ENCODE measurements at regions not wholly inside any gene's neighbourhood (a gene's known extent, or its start where the extent isn't known, plus 50 kb on each side); places are given as distances from the start of the nearest gene placed in this dataset.

DNA sequence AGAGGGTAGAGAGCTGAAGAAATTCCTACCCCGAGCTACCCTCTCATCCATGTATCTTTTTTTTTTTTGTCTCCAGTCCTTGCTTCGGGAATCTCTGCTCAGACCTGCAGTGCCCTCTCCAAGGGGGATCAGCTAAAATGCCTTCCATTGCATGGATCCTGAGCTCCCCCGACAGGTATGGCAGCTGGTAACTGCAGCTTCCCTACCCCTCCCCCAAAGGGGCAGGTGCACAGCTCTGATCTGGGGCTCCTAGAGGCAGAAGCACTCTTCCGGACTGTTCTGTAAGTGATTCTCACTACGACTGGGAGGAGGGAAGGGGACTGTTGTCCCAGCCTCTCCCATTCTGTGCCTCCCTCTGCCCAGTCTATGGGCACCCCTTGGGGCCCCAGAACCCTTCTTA lies 169.6 kb downstream of the MELK start:
- Histone ChIP-seq H3K36me3 (no peaks in the 10 kb centered on the region), H3K9me3 (replicated peaks in 1 of 11) (0 out of 22 replicates have a peak, but pooled peaks cover 0 to 4% (median 0%) of the 10 kb centered on the region in 11 experiments), H3K4me1 (peaks cover 0 to 7% (median 5%) of the 10 kb centered on the region in 10 experiments; a peak in 7 of 20 replicates), H3K27ac (no peak overlapping the region), H4K20me1 (peaks cover 0 to 18% (median 0%) of the 10 kb centered on the region in 11 experiments; a peak in 3 of 22 replicates), H3K4me2 (no peak overlapping the region), H3K9ac (no peak overlapping the region), H3K4me3 (no peak overlapping the region), H3K27me3 (peaks cover 28 to 47% (median 42%) of the 10 kb centered on the region in 11 experiments)
- TF ChIP-seq Cebpa-rat (IDR thresholded peaks at IDR 0.05): no peak

DNA sequence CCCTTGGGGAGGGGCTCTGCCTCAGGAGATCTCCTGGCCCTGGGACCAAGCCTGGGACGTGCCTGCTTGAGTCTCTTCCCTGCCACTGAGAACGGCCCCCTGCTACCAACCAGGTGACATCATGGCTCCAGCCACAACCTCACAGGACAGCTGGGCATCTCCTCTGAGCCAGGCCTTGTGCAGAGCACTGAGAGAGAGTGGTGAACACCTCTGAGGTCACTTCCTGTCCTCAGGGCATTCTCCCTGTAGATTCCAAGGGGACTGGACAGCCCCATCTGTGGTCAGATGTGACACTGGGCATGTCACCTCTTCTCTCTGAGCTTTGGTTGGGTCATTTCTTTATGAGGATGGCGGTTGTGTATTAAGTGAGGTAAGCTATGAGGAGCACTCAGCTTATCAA lies 172.0 kb downstream of the MELK start:
- no peak overlapping the region for H3K4me2 ChIP-seq
- peaks cover 0 to 9% (median 4%) of the 10 kb centered on the region in 10 experiments; a peak in 10 of 20 replicates for H3K4me1 ChIP-seq
- H3K27me3 ChIP-seq: peaks cover 16 to 27% (median 24%) of the 10 kb centered on the region in 11 experiments
- H3K9ac ChIP-seq: no peak overlapping the region
- no peaks in the 10 kb centered on the region for H3K36me3 ChIP-seq
- H3K9me3 ChIP-seq (replicated peaks in 1 of 11): 0 out of 22 replicates have a peak, but pooled peaks cover 0 to 4% (median 0%) of the 10 kb centered on the region in 11 experiments
- H3K27ac ChIP-seq: no peak overlapping the region
- no peak overlapping the region for H3K4me3 ChIP-seq
- no peak for TF ChIP-seq Cebpa-rat (IDR thresholded peaks at IDR 0.05)
- peaks cover 0 to 18% (median 0%) of the 10 kb centered on the region in 11 experiments; a peak in 3 of 22 replicates for H4K20me1 ChIP-seq

DNA sequence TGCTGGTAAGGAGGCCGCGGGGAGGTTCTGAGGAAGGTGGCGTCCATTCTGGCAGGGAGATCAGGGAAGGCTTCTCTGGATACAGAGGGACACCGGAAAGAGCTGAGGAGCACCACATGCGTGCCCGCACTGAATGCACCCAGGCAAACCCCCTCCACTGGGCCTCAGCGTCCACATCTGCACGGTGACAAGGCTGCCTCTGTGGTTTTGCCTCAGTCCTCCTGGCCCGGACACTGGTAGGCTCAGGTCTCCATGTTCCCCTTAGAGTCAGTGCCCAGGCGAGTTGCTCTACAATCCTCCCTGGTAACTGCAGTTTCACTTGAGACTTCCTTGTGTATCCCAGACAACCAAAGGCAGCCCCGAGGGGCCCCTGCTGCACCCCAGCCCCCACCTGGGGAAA lies 173.3 kb downstream of the MELK start:
- Histone ChIP-seq H3K4me1 (peaks cover 0 to 11% (median 4%) of the 10 kb centered on the region in 10 experiments; a peak in 7 of 20 replicates), H3K4me3 (no peak overlapping the region), H3K4me2 (no peak overlapping the region), H3K9ac (no peak overlapping the region), H3K27me3 (peaks cover 3 to 14% (median 11%) of the 10 kb centered on the region in 11 experiments; a peak in 20 of 22 replicates), H3K9me3 (replicated peaks in 1 of 11) (no peaks in the 10 kb centered on the region), H3K27ac (no peak overlapping the region), H4K20me1 (peaks cover 0 to 18% (median 0%) of the 10 kb centered on the region in 11 experiments; a peak in 3 of 22 replicates), H3K36me3 (no peaks in the 10 kb centered on the region)
- TF ChIP-seq Cebpa-rat (IDR thresholded peaks at IDR 0.05): no peak

DNA sequence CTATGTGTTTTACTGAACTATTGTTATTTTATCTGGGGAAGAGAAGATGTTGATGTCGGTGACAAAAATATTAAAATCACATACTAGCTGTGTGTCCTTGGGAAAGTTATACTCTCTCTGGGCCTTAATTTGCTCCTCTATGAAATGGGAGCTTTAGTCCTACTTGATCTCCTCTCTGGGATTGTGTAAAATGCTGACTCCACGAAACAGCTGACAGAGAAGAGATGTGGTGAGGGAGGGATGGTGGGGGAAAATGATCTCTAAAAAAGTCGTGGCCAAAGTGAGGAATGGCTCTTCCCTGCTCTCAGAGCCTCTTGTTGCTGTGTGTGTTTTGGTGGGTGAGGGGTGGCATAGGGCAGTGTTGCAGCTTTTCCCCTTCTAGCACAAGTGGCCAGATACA lies 173.7 kb downstream of the MELK start:
- H3K36me3 ChIP-seq: no peaks in the 10 kb centered on the region

GRCh38 chr9:36748322-36748899 lies 175.7 kb downstream of the MELK start:
- H4K20me1 ChIP-seq: peaks cover 0 to 20% (median 0%) of the 10 kb centered on the region in 11 experiments; a peak in 3 of 22 replicates
- peaks cover 0 to 11% (median 4%) of the 10 kb centered on the region in 10 experiments; a peak in 7 of 20 replicates for H3K4me1 ChIP-seq
- H3K9ac ChIP-seq: no peak overlapping the region
- no peak overlapping the region for H3K4me3 ChIP-seq
- no peak overlapping the region for H3K27ac ChIP-seq
- TF ChIP-seq Cebpa-rat (IDR thresholded peaks at IDR 0.05): no peak
- no peaks in the 10 kb centered on the region for H3K9me3 ChIP-seq (replicated peaks in 1 of 11)
- no peaks in the 10 kb centered on the region; a peak in 1 of 22 replicates for H3K27me3 ChIP-seq
- no peaks in the 10 kb centered on the region for H3K36me3 ChIP-seq
- H3K4me2 ChIP-seq: no peak overlapping the region

More for the DNA sequence above, 173.7 kb downstream of the MELK start:
- no peak overlapping the region for H3K27ac ChIP-seq
- H3K4me1 ChIP-seq: peaks cover 0 to 11% (median 4%) of the 10 kb centered on the region in 10 experiments; a peak in 7 of 20 replicates
- no peak overlapping the region for H3K9ac ChIP-seq
- TF ChIP-seq Cebpa-rat (IDR thresholded peaks at IDR 0.05): no peak
- H3K4me3 ChIP-seq: no peak overlapping the region
- peaks cover 0 to 9% (median 7%) of the 10 kb centered on the region in 11 experiments; a peak in 12 of 22 replicates for H3K27me3 ChIP-seq
- H3K4me2 ChIP-seq: no peak overlapping the region
- no peaks in the 10 kb centered on the region for H3K9me3 ChIP-seq (replicated peaks in 1 of 11)
- H4K20me1 ChIP-seq: peaks cover 0 to 18% (median 0%) of the 10 kb centered on the region in 11 experiments; a peak in 3 of 22 replicates

- Histone ChIP-seq H3K9ac (no peak overlapping the region), H3K9me3 (replicated peaks in 1 of 11) (no peaks in the 10 kb centered on the region), H3K27ac (no peak overlapping the region), H3K4me1 (peaks cover 0 to 11% (median 4%) of the 10 kb centered on the region in 10 experiments; a peak in 7 of 20 replicates), H3K27me3 (no peaks in the 10 kb centered on the region; a peak in 1 of 22 replicates), H3K4me2 (peak overlapping the region in 2 of 11 experiments; percentile 0 to 4; a peak in 1 of 22 replicates), H3K36me3 (no peaks in the 10 kb centered on the region), H4K20me1 (peaks cover 0 to 13% (median 0%) of the 10 kb centered on the region in 11 experiments; a peak in 3 of 22 replicates), H3K4me3 (no peak overlapping the region)
- no peak for TF ChIP-seq Cebpa-rat (IDR thresholded peaks at IDR 0.05)
These were observed 176.8 kb downstream of the MELK start for GRCh38 chr9:36749461-36749860.

- H3K36me3 ChIP-seq: no peaks in the 10 kb centered on the region
- H4K20me1 ChIP-seq: peaks cover 0 to 7% (median 0%) of the 10 kb centered on the region in 11 experiments; a peak in 3 of 22 replicates
- no peak overlapping the region for H3K4me3 ChIP-seq
- no peak overlapping the region for H3K9ac ChIP-seq
- H3K27ac ChIP-seq: no peak overlapping the region
- H3K27me3 ChIP-seq: no peaks in the 10 kb centered on the region; a peak in 1 of 22 replicates
- H3K9me3 ChIP-seq (replicated peaks in 1 of 11): no peaks in the 10 kb centered on the region
- peaks cover 0 to 11% (median 4%) of the 10 kb centered on the region in 10 experiments; a peak in 7 of 20 replicates for H3K4me1 ChIP-seq
- H3K4me2 ChIP-seq: no peak overlapping the region
- no peak for TF ChIP-seq Cebpa-rat (IDR thresholded peaks at IDR 0.05)
These were observed 177.9 kb downstream of the MELK start for GRCh38 chr9:36750630-36751029.

GRCh38 chr9:36755019-36755418 lies 182.3 kb downstream of the MELK start:
- Histone ChIP-seq H3K9ac (no peak overlapping the region), H3K27ac (no peak overlapping the region), H3K4me3 (no peak overlapping the region), H3K4me1 (peaks cover 0 to 2% (median under 1%) of the 10 kb centered on the region in 10 experiments; a peak in 5 of 20 replicates), H4K20me1 (peaks cover 0 to 7% (median 0%) of the 10 kb centered on the region in 11 experiments; a peak in 1 of 22 replicates), H3K27me3 (no peaks in the 10 kb centered on the region), H3K36me3 (no peaks in the 10 kb centered on the region), H3K9me3 (replicated peaks in 1 of 11) (no peaks in the 10 kb centered on the region), H3K4me2 (no peak overlapping the region)
- no peak for TF ChIP-seq Cebpa-rat (IDR thresholded peaks at IDR 0.05)

DNA sequence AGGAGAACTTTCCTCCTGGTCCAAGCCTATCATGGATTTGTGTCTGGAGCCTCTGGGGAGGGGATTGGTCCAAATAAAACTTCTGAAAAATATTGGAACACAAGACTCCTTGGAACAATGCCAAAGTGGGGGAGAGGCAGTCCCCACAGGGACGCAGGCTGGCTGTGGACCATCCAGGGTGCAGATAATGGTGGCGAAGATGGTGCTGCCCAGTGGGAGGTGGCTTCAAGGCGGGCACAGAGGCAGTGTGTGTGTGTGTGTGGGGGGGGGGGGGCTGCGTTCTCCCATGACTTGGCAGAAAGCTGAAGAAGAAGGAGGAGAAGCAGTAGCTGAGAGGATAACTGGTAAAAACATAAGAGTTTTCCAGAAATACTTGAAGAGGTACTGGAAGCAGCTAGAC lies 186.4 kb downstream of the MELK start:
- Histone ChIP-seq H4K20me1 (no peaks in the 10 kb centered on the region), H3K27ac (no peak overlapping the region), H3K9ac (no peak overlapping the region), H3K36me3 (no peaks in the 10 kb centered on the region), H3K27me3 (no peaks in the 10 kb centered on the region), H3K4me3 (no peak overlapping the region), H3K9me3 (replicated peaks in 1 of 11) (no peaks in the 10 kb centered on the region), H3K4me1 (peaks cover 0 to 8% (median 0%) of the 10 kb centered on the region in 10 experiments; a peak in 2 of 20 replicates), H3K4me2 (no peak overlapping the region)
- no peak for TF ChIP-seq Cebpa-rat (IDR thresholded peaks at IDR 0.05)

All from BLaER1 treated with 17β-estradiol and CSF1 and Interleukin-3, amounts not matched to agents 10 nM and 100 nM (cell line).